Activated T-cell treated with anti-CD3 and anti-CD28 coated beads, Interleukin-2, amount 50 U/mL, for 24 hours (primary cell): ENCODE measurements at regions not wholly inside any gene's neighbourhood (a gene's known extent, or its start where the extent isn't known, plus 50 kb on each side); places are given as distances from the start of the nearest gene placed in this dataset.

Source experiments
- DNase-seq: peaks from one replicate; pipeline ENCODE4 v3.0.0-alpha.2; 2020
- H3K27ac Mint-ChIP-seq: 2 replicates; pipeline ENCODE4 v1.8.0; 2020; ENCODE audit warnings: mild to moderate bottlenecking, mixed read lengths
- H3K27me3 Mint-ChIP-seq: 2 replicates; pipeline ENCODE4 v1.8.0; 2020; ENCODE audit warnings: mixed read lengths
- H3K36me3 Mint-ChIP-seq: 2 replicates; pipeline ENCODE4 v1.8.0; 2020; ENCODE audit warnings: low read depth, mixed read lengths
- H3K4me1 Mint-ChIP-seq: 2 replicates; pipeline ENCODE4 v1.8.0; 2020; ENCODE audit warnings: low read depth, mixed read lengths
- H3K4me3 Mint-ChIP-seq: 2 replicates; pipeline ENCODE4 v1.8.0; 2020; ENCODE audit warnings: mild to moderate bottlenecking, moderate library complexity, mixed read lengths
- H3K9me3 Mint-ChIP-seq: 2 replicates; pipeline ENCODE4 v1.8.0; 2020; ENCODE audit warnings: mixed read lengths

- no peak overlapping the region for H3K4me3 Mint-ChIP-seq
- H3K27ac Mint-ChIP-seq: no peak overlapping the region
- no peak for DNase-seq
- H3K27me3 Mint-ChIP-seq: peaks cover 25% of the 10 kb centered on the region
- no peaks in the 10 kb centered on the region for H3K4me1 Mint-ChIP-seq
- H3K9me3 Mint-ChIP-seq: no peaks in the 10 kb centered on the region
- H3K36me3 Mint-ChIP-seq: no peaks in the 10 kb centered on the region
Observed at GRCh38 chr6:163630572-163630971, 216.1 kb downstream of the QKI start.

GRCh38 chr6:163630096-163630495 lies 215.6 kb downstream of the QKI start:
- Mint-ChIP-seq H3K9me3 (no peaks in the 10 kb centered on the region), H3K4me3 (no peak overlapping the region), H3K4me1 (no peaks in the 10 kb centered on the region), H3K27ac (no peak overlapping the region), H3K36me3 (no peaks in the 10 kb centered on the region), H3K27me3 (peaks cover 25% of the 10 kb centered on the region)
- no peak for DNase-seq
